Hematopoietic multipotent progenitor cell treated with erythropoietin and hydrocortisone succinate and interleukin-3 and kit ligand, for 4 days (in vitro differentiated cells): ENCODE measurements at regions not wholly inside any gene's neighbourhood (a gene's known extent, or its start where the extent isn't known, plus 50 kb on each side); places are given as distances from the start of the nearest gene placed in this dataset.

Source experiments
- DNase-seq: peaks from one replicate; pipeline ENCODE4 v3.0.0-alpha.2; 2015

DNA sequence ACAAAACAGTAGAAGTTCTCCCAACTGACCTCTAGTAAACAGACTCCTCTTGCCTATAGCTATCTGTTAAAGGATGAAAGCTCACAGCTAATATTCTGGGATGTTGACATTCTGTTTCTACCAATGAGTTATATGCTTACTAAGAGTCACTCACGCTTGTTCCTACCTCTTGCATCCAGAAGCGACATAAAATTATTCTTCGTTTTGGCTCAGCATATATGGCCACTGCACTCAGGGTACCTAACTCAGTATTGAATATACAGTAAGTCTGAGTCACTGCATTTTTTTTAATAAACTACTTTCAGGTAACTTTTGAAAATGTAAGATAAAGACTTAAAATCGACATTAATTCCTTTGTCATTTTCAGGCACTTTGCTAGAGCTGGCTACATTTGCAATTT is 214.4 kb upstream of the STXBP5 start:
- DNase-seq, result no peak

DNA sequence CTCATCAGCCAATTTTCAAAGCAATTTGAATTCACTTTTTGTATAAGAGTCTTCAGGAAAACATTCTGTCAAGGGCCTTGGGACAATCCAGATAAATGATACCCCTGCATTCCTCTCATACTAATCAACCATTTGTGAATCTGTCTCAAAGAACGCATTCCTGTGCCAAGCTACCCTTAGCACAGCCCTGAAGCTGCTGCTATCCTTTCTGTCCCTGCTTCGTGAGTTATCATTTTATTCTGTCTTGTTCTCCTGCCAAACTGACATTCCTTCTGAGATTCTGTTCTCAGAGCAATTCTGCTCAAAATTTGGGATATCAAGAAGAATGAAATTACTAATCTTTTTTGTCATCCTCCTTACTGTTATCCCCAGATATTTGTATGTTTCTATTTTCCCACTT is 213.9 kb upstream of the STXBP5 start:
- DNase-seq, result no peak

DNA sequence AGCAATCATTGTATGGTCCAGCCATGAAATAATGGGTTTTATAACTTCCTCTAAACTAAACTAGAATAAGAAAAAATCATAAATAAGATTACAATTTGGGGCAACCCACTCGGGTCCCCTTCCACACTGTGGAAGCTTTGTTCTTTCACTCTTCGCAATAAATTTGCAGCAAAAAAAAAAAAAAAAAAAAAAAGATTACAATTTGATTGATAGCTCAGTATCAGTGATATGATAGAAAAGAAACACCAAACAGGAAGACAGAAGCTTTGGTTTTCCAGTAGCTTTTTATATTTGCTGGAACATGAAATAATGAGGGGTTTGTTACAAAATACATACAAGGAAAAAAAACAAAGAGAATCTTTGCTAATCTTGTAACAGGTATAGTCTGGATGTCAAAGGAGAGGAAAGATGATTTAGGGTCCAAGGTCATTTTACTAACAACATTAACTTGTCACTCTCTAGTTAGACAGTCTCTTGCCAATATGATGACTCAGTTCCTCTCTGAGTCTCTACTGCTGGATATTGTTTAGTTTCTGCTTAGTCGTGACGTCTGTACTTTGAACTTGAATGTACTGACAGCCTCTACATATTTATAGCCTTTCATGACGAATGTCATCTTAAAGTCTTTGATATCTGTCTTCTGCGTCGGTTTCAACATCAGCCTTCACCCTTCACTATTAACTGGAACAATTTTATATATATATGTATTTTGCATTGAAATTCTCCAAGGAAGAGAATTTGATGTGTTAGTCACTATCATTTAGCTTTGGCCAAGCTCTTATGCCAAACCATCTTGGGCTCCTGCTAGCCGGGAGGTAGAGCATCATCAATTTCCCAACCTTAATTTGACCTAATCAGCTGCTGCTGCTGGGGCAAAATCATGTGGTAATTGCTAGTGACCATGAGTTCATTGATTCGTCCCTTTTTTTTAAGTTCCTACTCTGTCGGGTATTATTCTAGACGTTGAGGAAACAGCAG is 213.1 kb upstream of the STXBP5 start:
- peak; percentile 27 for DNase-seq

- DNase-seq, result peak; percentile 25
Observed at GRCh38 chr6:146997062-146997461, 207.2 kb upstream of the STXBP5 start.

DNA sequence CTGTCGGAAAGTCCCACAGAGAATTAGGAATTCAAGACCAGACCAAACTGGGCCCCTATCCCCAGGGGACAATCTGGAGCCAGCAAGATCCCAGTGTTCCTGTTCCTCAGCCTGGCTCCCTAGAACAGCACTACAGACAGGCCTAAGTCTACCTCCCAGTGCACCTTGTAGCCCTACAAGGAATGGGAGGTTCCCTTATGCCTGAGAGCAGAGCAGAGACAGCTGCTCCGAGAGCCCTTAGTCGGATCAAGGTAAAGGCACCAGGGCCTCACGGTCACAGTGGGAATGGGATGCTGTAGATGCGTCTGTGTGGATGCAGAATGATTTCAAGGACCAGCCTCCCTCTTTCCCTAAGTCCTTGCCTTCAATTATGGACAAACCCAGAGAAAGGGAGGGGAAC is 204.5 kb upstream of the STXBP5 start:
- no peak for DNase-seq

DNA sequence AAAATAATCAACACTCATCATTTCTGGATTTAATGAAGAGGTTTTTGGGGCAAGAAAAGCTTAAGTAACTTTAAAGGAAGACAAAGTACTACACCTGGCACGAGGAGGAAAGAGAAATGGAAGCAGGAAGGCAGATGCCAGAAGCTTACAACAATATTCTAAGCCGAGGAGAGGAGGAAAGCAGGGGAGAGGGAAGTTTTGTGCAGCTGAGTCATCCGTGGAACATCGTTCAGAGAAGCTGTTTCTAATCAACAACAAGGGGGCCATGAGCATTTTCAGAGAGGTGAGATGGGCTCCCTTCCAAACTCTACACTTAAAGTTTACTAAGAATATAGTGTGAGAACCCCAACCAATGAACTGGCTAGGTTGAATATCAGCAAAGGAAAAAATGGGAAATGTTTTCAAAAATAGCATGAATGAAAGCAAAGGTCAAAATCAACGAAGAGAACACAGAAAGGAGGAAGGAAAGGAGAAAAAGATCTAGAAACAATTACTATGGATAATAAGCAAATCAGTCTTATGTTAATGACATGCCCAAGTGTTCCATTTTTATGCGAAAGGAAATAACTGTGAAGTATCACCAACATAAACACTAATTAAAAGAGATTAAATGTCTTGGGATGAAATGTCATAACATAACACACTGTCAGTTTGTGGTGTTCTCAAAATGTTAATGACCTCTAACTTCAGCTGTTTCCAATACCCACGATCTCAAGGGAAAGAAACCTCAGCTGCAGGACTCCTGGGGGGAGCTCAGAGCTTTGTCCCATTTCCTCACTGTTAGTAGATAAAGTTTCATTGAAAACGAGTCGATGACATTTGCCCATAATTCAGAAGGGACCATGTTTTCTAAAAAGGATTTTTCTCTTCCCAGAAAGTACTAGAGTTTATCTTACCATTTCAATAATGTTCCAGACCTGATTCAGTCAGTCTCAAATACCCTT is 203.4 kb upstream of the STXBP5 start:
- peak; percentile 22 for DNase-seq

- no peak for DNase-seq
Observed at GRCh38 chr6:147001621-147002020, 202.6 kb upstream of the STXBP5 start.

DNA sequence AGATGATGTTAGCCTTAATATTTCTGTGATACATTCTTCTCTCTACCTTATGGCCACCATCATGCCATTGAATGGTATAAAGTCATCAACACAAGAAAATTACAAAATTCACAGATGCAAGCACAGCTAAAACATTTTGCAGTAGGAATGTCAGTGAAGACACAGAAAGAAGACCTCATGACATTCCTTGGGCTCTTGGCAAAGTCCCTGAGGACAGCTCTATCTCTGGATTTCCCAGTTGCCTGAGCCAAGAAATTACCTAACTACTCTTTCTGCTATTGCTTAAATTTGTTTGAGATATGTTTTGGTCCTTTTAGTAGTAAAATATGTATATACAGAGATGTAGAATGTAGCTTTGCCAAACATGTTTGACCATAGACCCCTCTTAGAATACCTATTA is 201.0 kb upstream of the STXBP5 start:
- no peak for DNase-seq

- peak; percentile 21 for DNase-seq
Observed at GRCh38 chr6:147005499-147005898, 198.7 kb upstream of the STXBP5 start.

DNA sequence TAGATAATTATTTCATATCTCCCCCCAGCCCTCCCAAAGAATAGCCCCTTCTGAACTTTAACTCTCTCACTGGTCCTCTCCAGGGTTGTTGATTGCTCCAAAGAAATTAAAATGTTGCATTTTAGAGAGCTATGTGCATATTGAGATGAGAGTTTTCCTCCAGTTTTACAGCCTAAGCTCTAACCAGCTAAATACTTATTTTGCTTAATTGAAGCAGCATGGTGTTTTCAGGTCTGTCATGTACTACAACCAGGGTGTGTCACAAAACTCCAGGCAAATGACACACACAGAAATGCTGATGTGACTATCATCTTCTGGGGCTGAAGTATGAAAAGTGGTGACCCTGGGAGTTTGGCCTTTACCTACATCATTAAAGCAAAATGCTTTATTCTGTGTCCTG is 196.8 kb upstream of the STXBP5 start:
- DNase-seq, result no peak

DNA sequence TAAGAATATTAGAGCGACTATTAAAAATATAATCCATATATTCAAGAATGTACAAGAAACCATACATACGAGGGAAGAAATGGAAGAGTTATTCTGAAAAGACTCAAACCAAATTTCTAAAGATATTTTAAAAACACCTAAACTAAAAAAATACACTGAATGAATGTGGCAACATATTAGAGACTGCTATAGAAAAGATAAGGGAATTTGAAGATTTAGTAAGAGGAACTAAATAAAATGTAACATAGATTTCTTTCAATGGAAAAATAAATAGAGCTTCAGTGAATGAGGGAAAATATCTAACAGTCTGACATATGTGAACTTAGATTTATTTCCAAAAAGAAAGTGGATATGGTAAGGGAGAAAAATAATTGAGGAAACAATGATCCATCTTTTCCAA is 194.9 kb upstream of the STXBP5 start:
- DNase-seq, result no peak

- DNase-seq, result no peak
Observed at GRCh38 chr6:147015674-147016073, 188.5 kb upstream of the STXBP5 start.

- DNase-seq, result no peak
Observed at GRCh38 chr6:147016440-147016839, 187.8 kb upstream of the STXBP5 start.

- DNase-seq, result peak; percentile 14
Observed at GRCh38 chr6:147017153-147017552, 187.1 kb upstream of the STXBP5 start.

DNA sequence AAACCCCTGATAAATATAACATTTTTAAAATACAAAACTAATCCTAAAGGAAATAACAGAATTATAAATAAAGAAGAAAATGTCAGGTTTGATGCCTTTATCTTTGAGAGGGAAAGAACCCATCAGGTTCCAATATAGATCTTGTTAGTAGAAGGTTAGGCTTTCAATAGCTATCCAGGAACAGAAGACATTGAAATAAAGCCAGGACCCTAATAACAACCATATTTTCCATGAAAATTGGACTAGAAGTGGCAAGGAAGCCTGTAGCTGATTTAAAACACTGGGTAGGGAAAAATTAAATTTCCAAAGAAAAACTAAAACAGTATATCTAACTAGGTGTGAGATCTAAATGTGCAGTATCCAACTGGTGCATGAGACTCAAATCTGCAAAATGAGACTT is 185.2 kb upstream of the STXBP5 start:
- no peak for DNase-seq

- DNase-seq, result no peak
Observed at GRCh38 chr6:147022041-147022440, 182.2 kb upstream of the STXBP5 start.

- DNase-seq, result no peak
Observed at GRCh38 chr6:147023148-147023547, 181.1 kb upstream of the STXBP5 start.

- DNase-seq, result peak; percentile 11
Observed at GRCh38 chr6:147023581-147023980, 180.6 kb upstream of the STXBP5 start.

- no peak for DNase-seq
Observed at GRCh38 chr6:147029923-147030322, 174.3 kb upstream of the STXBP5 start.

- DNase-seq, result no peak
Observed at GRCh38 chr6:147033267-147033666, 170.9 kb upstream of the STXBP5 start.

DNA sequence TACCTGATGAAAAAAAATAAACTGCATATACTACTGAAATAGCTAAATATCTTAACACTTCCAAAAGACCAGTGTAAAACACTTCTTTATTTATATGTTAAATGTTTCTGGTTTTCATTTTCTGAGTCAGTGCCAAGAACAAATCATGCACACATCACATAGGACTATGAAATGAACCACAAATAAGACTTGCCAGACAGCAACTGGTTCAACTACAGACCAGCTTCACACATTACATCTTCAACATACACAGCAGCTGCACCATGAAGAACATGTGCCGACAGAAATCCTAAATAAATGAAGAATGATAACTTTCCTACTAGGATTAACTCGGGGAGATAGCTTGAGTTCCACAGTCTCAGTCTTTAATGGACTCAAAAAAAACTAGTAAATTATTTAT is 168.3 kb upstream of the STXBP5 start:
- DNase-seq, result no peak

- no peak for DNase-seq
Observed at GRCh38 chr6:147037881-147038280, 166.3 kb upstream of the STXBP5 start.

- DNase-seq, result no peak
Observed at GRCh38 chr6:147040121-147040910, 163.9 kb upstream of the STXBP5 start.
